ENCODE measurements at regions not wholly inside any gene's neighbourhood (a gene's known extent, or its start where the extent isn't known, plus 50 kb on each side); places are given as distances from the start of the nearest gene placed in this dataset.

- DNase-seq (ENCODE audit: low spot score) = no peak
- in situ Hi-C loops (cut with HindIII; ENCODE audit: low sequenced_read_pairs) = no loop called here
Observed at GRCh38 chr17:77444628-77444983, 303.8 kb downstream of the SEC14L1 start.

GRCh38 chr17:77444984-77445759 is 304.4 kb downstream of the SEC14L1 start:
- peak; percentile 98 for DNase-seq (ENCODE audit: low spot score)
- in situ Hi-C loops (cut with HindIII; ENCODE audit: low sequenced_read_pairs) = no loop called here

- in situ Hi-C loops (cut with HindIII; ENCODE audit: low sequenced_read_pairs) = no loop called here
- no peak for DNase-seq (ENCODE audit: low spot score)
Observed at GRCh38 chr17:77445760-77446532, 305.2 kb downstream of the SEC14L1 start.

- in situ Hi-C loops (cut with HindIII; ENCODE audit: low sequenced_read_pairs) = no loop called here
- DNase-seq (ENCODE audit: low spot score) = no peak
Observed at GRCh38 chr17:77446940-77447634, 306.3 kb downstream of the SEC14L1 start.

- in situ Hi-C loops (cut with HindIII; ENCODE audit: low sequenced_read_pairs) = no loop called here
- DNase-seq (ENCODE audit: low spot score) = no peak
Observed at GRCh38 chr17:77449373-77449907, 308.7 kb downstream of the SEC14L1 start.

GRCh38 chr17:77449908-77450741 is 309.4 kb downstream of the SEC14L1 start:
- in situ Hi-C loops (cut with HindIII; ENCODE audit: low sequenced_read_pairs) = no loop called here
- peak; percentile 86 for DNase-seq (ENCODE audit: low spot score)

- in situ Hi-C loops (cut with HindIII; ENCODE audit: low sequenced_read_pairs) = no loop called here
- no peak for DNase-seq (ENCODE audit: low spot score)
Observed at GRCh38 chr17:77450742-77451244, 310.0 kb downstream of the SEC14L1 start.

GRCh38 chr17:77451245-77451893 is 310.6 kb downstream of the SEC14L1 start:
- in situ Hi-C loops (cut with HindIII; ENCODE audit: low sequenced_read_pairs) = no loop called here
- no peak for DNase-seq (ENCODE audit: low spot score)

GRCh38 chr17:77451894-77452852 is 311.4 kb downstream of the SEC14L1 start:
- in situ Hi-C loops (cut with HindIII; ENCODE audit: low sequenced_read_pairs) = no loop called here
- peak; percentile 85 for DNase-seq (ENCODE audit: low spot score)

- DNase-seq (ENCODE audit: low spot score) = no peak
- in situ Hi-C loops (cut with HindIII; ENCODE audit: low sequenced_read_pairs) = no loop called here
Observed at GRCh38 chr17:77453613-77454241, 313.0 kb downstream of the SEC14L1 start.

GRCh38 chr17:77454242-77455095 is 313.7 kb downstream of the SEC14L1 start:
- DNase-seq (ENCODE audit: low spot score) = no peak
- in situ Hi-C loops (cut with HindIII; ENCODE audit: low sequenced_read_pairs) = no loop called here

- in situ Hi-C loops (cut with HindIII; ENCODE audit: low sequenced_read_pairs) = no loop called here
Observed at GRCh38 chr17:77455111-77455890, 314.5 kb downstream of the SEC14L1 start.

GRCh38 chr17:77455891-77456260 is 315.1 kb downstream of the SEC14L1 start:
- in situ Hi-C loops (cut with HindIII; ENCODE audit: low sequenced_read_pairs) = no loop called here
- no peak for DNase-seq (ENCODE audit: low spot score)

More at GRCh38 chr17:77455111-77455890, 314.5 kb downstream of the SEC14L1 start:
- DNase-seq (ENCODE audit: low spot score) = no peak

GRCh38 chr17:77456271-77456950 is 315.6 kb downstream of the SEC14L1 start:
- DNase-seq (ENCODE audit: low spot score) = no peak
- in situ Hi-C loops (cut with HindIII; ENCODE audit: low sequenced_read_pairs) = no loop called here

Measured in G401 (cell line).